ENCODE measurements at regions not wholly inside any gene's neighbourhood (a gene's known extent, or its start where the extent isn't known, plus 50 kb on each side); places are given as distances from the start of the nearest gene placed in this dataset.

- DNase-seq (ENCODE audit: low read depth in 3 of 3), result no peak
Measured at GRCh38 chr18:25814841-25815458, 275.5 kb downstream of the SS18 start.

DNA sequence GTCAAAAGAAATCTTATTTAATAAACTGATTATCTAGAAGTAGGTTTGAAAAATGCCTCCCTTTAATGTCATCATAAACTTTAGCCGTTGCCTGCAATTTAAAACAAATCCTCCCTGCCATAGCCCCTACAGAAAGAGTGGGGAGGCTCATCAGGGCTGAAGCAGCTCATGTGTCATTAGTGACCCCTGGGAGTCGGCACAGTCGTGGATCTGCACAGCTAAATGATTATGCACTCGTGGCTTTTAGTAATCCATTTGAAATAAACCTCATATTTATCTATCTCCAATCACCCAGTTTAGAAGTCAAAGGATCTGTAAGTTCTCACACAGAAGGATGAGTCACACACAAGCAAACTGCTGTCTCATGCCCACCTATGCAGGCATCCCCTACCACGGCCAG is 277.3 kb downstream of the SS18 start:
- DNase-seq (ENCODE audit: low read depth in 3 of 3), result no peak

- DNase-seq (ENCODE audit: low read depth in 3 of 3), result no peak
Measured at GRCh38 chr18:25810736-25811135, 279.7 kb downstream of the SS18 start.

GRCh38 chr18:25805939-25806338 is 284.5 kb downstream of the SS18 start:
- DNase-seq (ENCODE audit: low read depth in 3 of 3), result no peak

- no peak for DNase-seq (ENCODE audit: low read depth in 3 of 3)
Measured at GRCh38 chr18:25805323-25805722, 285.1 kb downstream of the SS18 start.

GRCh38 chr18:25799231-25799630 is 291.2 kb downstream of the SS18 start:
- no peak for DNase-seq (ENCODE audit: low read depth in 3 of 3)

DNA sequence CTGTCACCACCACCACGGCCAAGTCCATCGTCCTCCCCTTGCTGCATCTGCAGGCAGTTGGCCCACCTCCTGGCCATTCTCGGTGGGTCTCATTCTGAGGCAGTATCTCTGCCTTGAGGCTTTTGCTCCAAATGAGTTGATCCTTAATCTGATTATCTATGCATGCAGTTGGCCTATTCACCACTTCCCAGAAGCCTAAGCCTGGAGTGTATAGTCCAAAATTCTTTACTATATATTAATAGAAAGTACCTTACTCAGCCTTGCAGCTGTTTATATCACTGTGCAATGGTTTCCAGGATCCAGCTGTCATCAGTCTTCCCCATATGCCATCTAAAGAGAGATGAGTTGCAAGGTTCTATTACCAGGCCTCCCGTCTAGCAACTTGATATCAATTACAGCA is 292.4 kb downstream of the SS18 start:
- no peak for DNase-seq (ENCODE audit: low read depth in 3 of 3)

DNA sequence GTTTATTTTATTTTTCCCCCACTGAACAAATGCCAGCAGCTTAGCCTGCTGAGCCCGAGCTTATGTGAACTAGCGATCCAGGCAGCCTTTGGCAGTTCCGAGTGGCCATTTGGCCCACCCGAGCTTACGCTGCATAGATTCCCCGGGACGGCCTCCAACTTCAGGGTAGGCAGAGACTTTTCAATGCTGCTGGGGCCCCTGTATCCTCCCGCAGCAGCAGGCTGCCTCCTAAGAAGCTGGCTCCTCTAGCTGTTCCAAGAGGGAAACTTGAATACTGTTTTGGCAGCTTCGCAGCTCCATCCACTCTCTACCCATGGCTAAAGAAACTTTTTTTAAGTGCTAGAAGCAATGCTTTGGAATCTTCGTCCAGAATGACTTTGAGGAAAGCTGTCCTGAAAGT is 295.2 kb downstream of the SS18 start:
- DNase-seq (ENCODE audit: low read depth in 3 of 3), result no peak

DNA sequence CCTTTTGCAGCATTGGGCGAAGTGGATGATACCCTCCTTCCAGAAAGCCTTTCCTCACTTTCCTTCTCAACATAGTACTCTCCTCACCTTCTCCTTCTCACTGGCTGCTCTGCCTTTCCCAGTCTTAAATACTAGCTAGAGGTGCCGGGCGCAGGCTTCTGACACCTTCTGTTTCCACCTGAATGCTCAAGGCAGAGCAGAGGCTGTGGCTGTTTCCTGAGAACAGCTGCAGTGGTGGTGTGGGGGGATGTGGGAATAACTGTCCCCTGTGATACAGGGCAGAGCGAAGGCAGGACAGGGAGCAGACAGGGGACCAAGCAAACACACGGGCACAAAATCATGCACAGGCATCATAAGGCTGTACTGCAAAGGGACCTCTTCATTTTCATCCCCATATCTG is 303.1 kb downstream of the SS18 start:
- DNase-seq (ENCODE audit: low read depth in 3 of 3), result no peak

- DNase-seq (ENCODE audit: low read depth in 3 of 3), result no peak
Measured at GRCh38 chr18:25786758-25787157, 303.7 kb downstream of the SS18 start.

DNA sequence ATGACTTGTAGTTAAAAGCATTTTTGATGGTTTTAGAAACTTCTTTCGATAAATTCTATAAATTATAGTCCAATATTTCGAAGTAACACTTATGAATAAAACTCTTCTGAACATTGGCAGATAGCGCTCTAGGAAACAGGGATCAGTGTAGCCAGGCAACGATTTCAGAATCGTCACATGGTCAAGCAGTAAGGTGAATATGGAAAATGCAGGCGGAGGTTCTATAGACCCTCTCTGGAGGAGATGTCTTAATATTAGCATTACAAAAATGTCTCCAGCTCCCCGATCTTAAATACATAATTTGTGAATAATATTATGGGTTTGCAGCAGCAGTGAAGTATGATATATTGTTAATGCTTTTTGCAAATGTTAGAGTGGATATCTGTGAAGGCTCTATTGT is 310.3 kb downstream of the SS18 start:
- DNase-seq (ENCODE audit: low read depth in 3 of 3), result no peak

- DNase-seq (ENCODE audit: low read depth in 3 of 3), result no peak
Measured at GRCh38 chr18:25771796-25772195, 318.6 kb downstream of the SS18 start.

GRCh38 chr18:25764777-25765176 is 325.6 kb downstream of the SS18 start:
- no peak for DNase-seq (ENCODE audit: low read depth in 3 of 3)

GRCh38 chr18:25759111-25759510 is 331.3 kb downstream of the SS18 start:
- no peak for DNase-seq (ENCODE audit: low read depth in 3 of 3)

- DNase-seq (ENCODE audit: low read depth in 3 of 3), result no peak
Measured at GRCh38 chr18:25743646-25744151, 346.7 kb downstream of the SS18 start.

DNA sequence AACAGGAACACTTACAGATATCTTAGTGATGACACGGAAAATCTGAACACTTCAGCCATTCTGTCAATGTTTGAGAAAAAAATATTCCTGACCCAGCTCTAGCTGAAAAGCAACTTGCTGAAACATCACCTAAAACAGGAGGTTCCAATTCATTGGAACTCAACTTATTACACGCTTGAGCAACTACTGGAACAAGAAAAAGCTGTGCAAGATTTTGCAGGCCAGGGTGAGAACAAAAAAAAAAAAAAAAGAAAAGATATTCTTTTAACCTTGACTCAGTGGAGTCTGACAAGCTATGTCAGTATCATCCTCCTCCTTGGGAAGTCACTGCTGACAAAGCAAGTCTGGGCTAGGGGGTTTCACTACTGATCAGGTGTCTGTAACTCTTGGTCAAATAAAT is 351.0 kb downstream of the SS18 start:
- no peak for DNase-seq (ENCODE audit: low read depth in 3 of 3)

DNA sequence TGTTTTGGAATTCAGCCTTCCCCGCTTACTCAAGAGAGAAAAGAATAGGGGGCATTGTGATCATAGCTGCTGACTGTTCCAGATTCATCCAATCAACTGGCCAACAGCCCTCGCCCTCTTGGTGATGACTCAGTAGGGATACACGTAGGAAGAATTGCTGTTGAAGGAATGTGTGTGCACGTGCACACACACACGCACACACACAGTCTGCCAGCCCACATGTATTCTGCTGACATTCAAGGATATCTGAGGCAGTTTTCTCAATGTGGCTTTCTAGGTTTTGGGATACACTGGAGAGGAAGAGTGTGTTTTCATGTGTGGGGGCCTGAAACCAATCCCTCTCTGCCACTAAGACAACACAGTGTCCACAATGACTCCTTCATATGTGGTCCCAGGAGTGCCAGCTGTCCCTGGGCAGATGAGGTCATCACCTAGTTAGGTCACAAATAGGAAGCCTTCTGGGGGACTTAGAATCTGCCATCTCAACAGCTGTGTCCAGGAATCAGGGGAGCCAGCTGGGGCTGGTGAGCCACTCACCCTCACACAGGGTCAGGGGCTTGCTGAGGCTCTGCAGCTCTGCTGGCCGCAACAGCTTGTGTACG is 352.6 kb downstream of the SS18 start:
- DNase-seq (ENCODE audit: low read depth in 3 of 3), result no peak

GRCh38 chr18:25736516-25736915 is 353.9 kb downstream of the SS18 start:
- no peak for DNase-seq (ENCODE audit: low read depth in 3 of 3)

GRCh38 chr18:25735459-25735858 is 355.0 kb downstream of the SS18 start:
- DNase-seq (ENCODE audit: low read depth in 3 of 3), result no peak

GRCh38 chr18:25734336-25734735 is 356.1 kb downstream of the SS18 start:
- no peak for DNase-seq (ENCODE audit: low read depth in 3 of 3)

DNA sequence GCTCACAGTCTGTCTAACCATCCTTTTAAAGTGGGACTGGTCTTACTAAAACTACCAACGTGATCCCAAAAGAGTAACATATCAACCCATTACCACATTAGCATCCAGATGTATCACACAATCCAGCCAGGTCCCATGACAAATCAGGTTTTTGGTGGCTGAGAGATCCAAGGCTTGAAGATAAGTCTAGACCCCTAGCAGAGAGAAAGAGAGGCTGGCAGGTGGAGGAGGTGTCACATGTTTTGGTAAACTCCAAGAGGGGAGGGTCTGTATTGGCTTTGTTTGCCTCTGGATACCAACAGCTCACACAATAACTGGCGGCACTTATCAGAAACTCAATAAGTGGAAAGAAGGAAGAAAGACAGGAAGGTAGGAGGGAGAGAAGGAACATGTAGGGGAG is 357.6 kb downstream of the SS18 start:
- DNase-seq (ENCODE audit: low read depth in 3 of 3), result no peak

GRCh38 chr18:25729072-25729471 is 361.3 kb downstream of the SS18 start:
- DNase-seq (ENCODE audit: low read depth in 3 of 3), result no peak

DNA sequence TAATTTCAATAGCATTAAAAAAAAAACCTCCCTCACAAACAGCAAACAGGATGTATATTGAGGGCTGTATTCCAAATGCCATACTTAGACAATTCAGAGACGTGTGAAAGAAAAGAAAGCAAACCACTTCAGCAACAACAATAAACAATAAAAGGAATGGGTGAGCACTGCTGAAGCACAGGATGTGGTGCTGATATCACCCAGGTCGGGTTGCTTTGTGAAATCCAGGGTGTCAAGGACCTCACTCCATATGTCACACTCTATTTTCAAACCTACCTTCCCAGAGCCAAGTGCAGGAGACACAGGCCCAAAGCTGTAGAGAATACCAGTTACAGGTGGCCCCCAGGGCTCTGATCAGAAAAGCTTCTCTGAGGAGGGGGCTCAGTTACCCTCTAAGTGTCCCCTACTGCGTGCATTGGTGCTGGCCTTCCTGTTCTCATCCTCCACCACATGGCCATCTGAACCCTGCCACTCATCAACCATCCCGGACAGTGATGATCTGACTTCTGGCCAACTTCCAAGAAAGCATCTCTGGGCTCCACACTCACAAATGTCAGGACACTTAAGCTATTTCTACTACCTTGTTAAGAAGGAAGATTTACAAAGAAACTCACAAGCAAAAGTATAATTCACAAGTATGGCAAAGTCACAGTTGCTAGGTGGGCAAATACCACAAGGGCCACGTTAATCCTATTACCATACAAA is 363.0 kb downstream of the SS18 start:
- DNase-seq (ENCODE audit: low read depth in 3 of 3), result no peak

Measured in stimulated activated CD4-positive, alpha-beta T cell treated with anti-CD3 and anti-CD28 coated beads, TNF-alpha, amount 100 ng/mL, for 48 hours (primary cell).